ENCODE measurements at regions not wholly inside any gene's neighbourhood (a gene's known extent, or its start where the extent isn't known, plus 50 kb on each side); places are given as distances from the start of the nearest gene placed in this dataset.

GRCh38 chr1:14367451-14367850 lies 231.0 kb upstream of the KAZN start:
- no peaks in the 10 kb centered on the region for H3K36me3 Mint-ChIP-seq
- no peak overlapping the region for H3K27ac Mint-ChIP-seq
- DNase-seq (ENCODE audit: low spot score in 2 of 2, unreplicated experiment in 2 of 2), result no peak
- peaks cover 58% of the 10 kb centered on the region for H3K27me3 Mint-ChIP-seq (ENCODE audit: low read depth)
- H3K9me3 Mint-ChIP-seq, result no peaks in the 10 kb centered on the region
- no peak overlapping the region for H3K4me3 Mint-ChIP-seq
- no peak for TF ChIP-seq CTCF (IDR thresholded peaks at IDR 0.05; ENCODE audit: unreplicated experiment)
- H3K4me1 Mint-ChIP-seq, result peaks cover 9% of the 10 kb centered on the region

- H3K27ac Mint-ChIP-seq, result no peak overlapping the region
These were observed 228.8 kb upstream of the KAZN start for GRCh38 chr1:14369526-14370213.

GRCh38 chr1:14371771-14372497 lies 226.6 kb upstream of the KAZN start:
- no peak for TF ChIP-seq CTCF (IDR thresholded peaks at IDR 0.05; ENCODE audit: unreplicated experiment)
- Mint-ChIP-seq H3K27me3 (ENCODE audit: low read depth) (peaks cover 59% of the 10 kb centered on the region), H3K4me1 (no peaks in the 10 kb centered on the region), H3K9me3 (no peaks in the 10 kb centered on the region), H3K36me3 (no peaks in the 10 kb centered on the region), H3K4me3 (no peak overlapping the region), H3K27ac (no peak overlapping the region)
- no peak for DNase-seq (ENCODE audit: low spot score in 2 of 2, unreplicated experiment in 2 of 2)

More at GRCh38 chr1:14369526-14370213, 228.8 kb upstream of the KAZN start:
- Mint-ChIP-seq H3K4me3 (no peak overlapping the region), H3K4me1 (peaks cover 9% of the 10 kb centered on the region), H3K9me3 (no peaks in the 10 kb centered on the region), H3K27me3 (ENCODE audit: low read depth) (peaks cover 65% of the 10 kb centered on the region), H3K36me3 (no peaks in the 10 kb centered on the region)
- DNase-seq (ENCODE audit: low spot score in 2 of 2, unreplicated experiment in 2 of 2), result no peak
- no peak for TF ChIP-seq CTCF (IDR thresholded peaks at IDR 0.05; ENCODE audit: unreplicated experiment)

- Mint-ChIP-seq H3K4me3 (no peak overlapping the region), H3K9me3 (no peaks in the 10 kb centered on the region), H3K27me3 (ENCODE audit: low read depth) (peaks cover 62% of the 10 kb centered on the region), H3K4me1 (no peaks in the 10 kb centered on the region), H3K27ac (no peak overlapping the region), H3K36me3 (no peaks in the 10 kb centered on the region)
- TF ChIP-seq CTCF (IDR thresholded peaks at IDR 0.05; ENCODE audit: unreplicated experiment), result no peak
- no peak for DNase-seq (ENCODE audit: low spot score in 2 of 2, unreplicated experiment in 2 of 2)
These were observed 226.0 kb upstream of the KAZN start for GRCh38 chr1:14372526-14372925.

GRCh38 chr1:14373081-14373758 lies 225.3 kb upstream of the KAZN start:
- H3K4me1 Mint-ChIP-seq, result no peaks in the 10 kb centered on the region
- H3K9me3 Mint-ChIP-seq, result no peaks in the 10 kb centered on the region
- no peaks in the 10 kb centered on the region for H3K36me3 Mint-ChIP-seq
- TF ChIP-seq CTCF (IDR thresholded peaks at IDR 0.05; ENCODE audit: unreplicated experiment), result no peak
- H3K27me3 Mint-ChIP-seq (ENCODE audit: low read depth), result peaks cover 56% of the 10 kb centered on the region
- no peak for DNase-seq (ENCODE audit: low spot score in 2 of 2, unreplicated experiment in 2 of 2)
- H3K27ac Mint-ChIP-seq, result no peak overlapping the region
- no peak overlapping the region for H3K4me3 Mint-ChIP-seq

Data from mesothelial cell of epicardium (in vitro differentiated cells).